Suprapubic skin (tissue), 4 donors: ENCODE measurements at regions not wholly inside any gene's neighbourhood (a gene's known extent, or its start where the extent isn't known, plus 50 kb on each side); places are given as distances from the start of the nearest gene placed in this dataset.
"Not testable (repeated sequence)": the region's sequence is repeated elsewhere in the genome, so short reads cannot be mapped to it uniquely, and the experiment has no call there.

Experiments
- DNase-seq, 2 donors: peaks; one replicate each; pipeline ENCODE4 v3.0.0-alpha.2; 2019; ENCODE audit warnings: low spot score in 2 of 2
- H3K27ac ChIP-seq: fragments of 200-600 bp; sonication (generic); one replicate; pipeline ENCODE4 v1.5.1; 2019
- H3K27me3 ChIP-seq: fragments of 200-600 bp; sonication (generic); one replicate; pipeline ENCODE4 v1.5.1; 2019
- H3K36me3 ChIP-seq: fragments of 200-600 bp; sonication (generic); one replicate; pipeline ENCODE4 v1.5.1; 2019
- H3K4me1 ChIP-seq: fragments of 200-600 bp; sonication (generic); one replicate; pipeline ENCODE4 v1.5.1; 2019
- H3K4me3 ChIP-seq: fragments of 200-600 bp; sonication (generic); one replicate; pipeline ENCODE4 v1.5.1; 2019; ENCODE audit warnings: mild to moderate bottlenecking
- H3K9me3 ChIP-seq: fragments of 200-600 bp; sonication (generic); one replicate; pipeline ENCODE4 v1.5.1; 2019
- EP300 ChIP-seq: sonication (generic); formaldehyde crosslinking; IDR thresholded peaks from one replicate; pipeline ENCODE4 v1.6.1; 2017; ENCODE audit warnings: antibody characterized with exemption
- POLR2A ChIP-seq, 2 donors: fragments of 450-650 bp; IDR thresholded peaks; one replicate each; pipeline ENCODE4 v1.6.1; 2017; ENCODE audit warnings: antibody characterized with exemption in 2 of 2, mild to moderate bottlenecking in 2 of 2, moderate library complexity in 2 of 2
- POLR2AphosphoS5 ChIP-seq, 3 donors: sonication (generic); formaldehyde crosslinking; IDR thresholded peaks; one replicate each; pipeline ENCODE4 v1.6.1; 2017; ENCODE audit warnings: antibody characterized with exemption in 3 of 3
- WGBS: methylation state at CpG from one replicate; pipeline ENCODE4 v1.1.5; 2018; 5-methylcytosine and 5-hydroxymethylcytosine counted together
- TF ChIP-seq, protein P1 (sequence below), 2 donors: fragments of 200-600 bp in 1 of 2; fragments of 450-650 bp in 1 of 2; sonication (generic) in 1 of 2; IDR thresholded peaks; one replicate each; pipeline ENCODE4 v1.5.1; 2016 to 2019; ENCODE audit warnings: antibody characterized with exemption in 2 of 2, mild to moderate bottlenecking in 1 of 2, moderate library complexity in 1 of 2

DNA sequence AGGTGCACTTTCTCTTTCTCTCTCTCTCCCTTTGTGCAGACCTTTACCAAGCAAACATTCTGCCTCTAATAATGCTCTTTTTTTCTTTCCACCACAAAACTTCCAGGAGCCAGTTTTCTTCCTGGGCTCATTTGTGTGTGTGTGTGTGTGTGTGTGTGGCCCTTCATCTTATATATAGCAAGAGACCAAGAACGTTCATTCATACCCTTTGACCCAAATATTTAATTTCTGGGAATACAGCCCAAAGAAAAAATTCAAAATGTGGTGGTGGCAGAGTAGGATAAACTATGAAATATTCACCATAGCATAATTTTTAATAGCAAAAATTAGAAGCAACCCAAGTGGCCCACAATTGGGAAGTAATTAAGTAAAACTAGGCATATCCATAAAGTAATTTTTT, 398.9 kb downstream of the IGSF11 start:
- Histone ChIP-seq H3K4me1 (no peaks in the 10 kb centered on the region), H3K4me3 (no peak overlapping the region), H3K27me3 (peaks cover 6% of the 10 kb centered on the region), H3K9me3 (no peaks in the 10 kb centered on the region), H3K36me3 (no peaks in the 10 kb centered on the region), H3K27ac (no peak overlapping the region)
- TF ChIP-seq, protein P1, sequence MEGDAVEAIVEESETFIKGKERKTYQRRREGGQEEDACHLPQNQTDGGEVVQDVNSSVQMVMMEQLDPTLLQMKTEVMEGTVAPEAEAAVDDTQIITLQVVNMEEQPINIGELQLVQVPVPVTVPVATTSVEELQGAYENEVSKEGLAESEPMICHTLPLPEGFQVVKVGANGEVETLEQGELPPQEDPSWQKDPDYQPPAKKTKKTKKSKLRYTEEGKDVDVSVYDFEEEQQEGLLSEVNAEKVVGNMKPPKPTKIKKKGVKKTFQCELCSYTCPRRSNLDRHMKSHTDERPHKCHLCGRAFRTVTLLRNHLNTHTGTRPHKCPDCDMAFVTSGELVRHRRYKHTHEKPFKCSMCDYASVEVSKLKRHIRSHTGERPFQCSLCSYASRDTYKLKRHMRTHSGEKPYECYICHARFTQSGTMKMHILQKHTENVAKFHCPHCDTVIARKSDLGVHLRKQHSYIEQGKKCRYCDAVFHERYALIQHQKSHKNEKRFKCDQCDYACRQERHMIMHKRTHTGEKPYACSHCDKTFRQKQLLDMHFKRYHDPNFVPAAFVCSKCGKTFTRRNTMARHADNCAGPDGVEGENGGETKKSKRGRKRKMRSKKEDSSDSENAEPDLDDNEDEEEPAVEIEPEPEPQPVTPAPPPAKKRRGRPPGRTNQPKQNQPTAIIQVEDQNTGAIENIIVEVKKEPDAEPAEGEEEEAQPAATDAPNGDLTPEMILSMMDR (IDR thresholded peaks at IDR 0.05): no peak
- no peak for TF ChIP-seq POLR2AphosphoS5 (IDR thresholded peaks at IDR 0.05)
- no peak for TF ChIP-seq EP300
- no peak for TF ChIP-seq POLR2A (IDR thresholded peaks at IDR 0.05)
- 22% methylated on average over 1 of the region's 1 CpG for WGBS
- DNase-seq: no peak

DNA sequence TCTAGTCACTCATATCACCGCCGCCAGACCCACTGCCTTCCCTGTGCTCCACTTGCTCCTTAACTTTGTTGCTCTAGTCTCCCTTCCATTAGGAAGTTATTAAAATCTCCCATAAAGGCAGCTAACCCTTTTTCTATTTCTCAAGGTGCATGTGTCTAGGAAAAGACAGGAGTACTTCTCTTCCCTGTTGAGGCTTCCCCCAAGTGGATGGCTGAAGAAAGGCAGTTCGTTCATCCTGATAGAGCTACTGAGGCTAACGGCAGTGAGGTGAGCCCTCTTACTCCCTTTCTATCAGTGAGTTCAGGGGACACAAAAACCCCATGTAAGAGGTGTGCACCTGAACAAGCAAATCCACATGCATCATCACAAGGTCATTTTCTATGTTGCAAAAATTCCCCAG, 397.8 kb downstream of the IGSF11 start:
- DNase-seq: no peak
- H3K4me3 ChIP-seq: no peak overlapping the region
- H3K27ac ChIP-seq: no peak overlapping the region
- H3K36me3 ChIP-seq: no peaks in the 10 kb centered on the region
- TF ChIP-seq POLR2AphosphoS5 (IDR thresholded peaks at IDR 0.05) (no peak), EP300 (no peak)
- no peaks in the 10 kb centered on the region for H3K9me3 ChIP-seq
- no peaks in the 10 kb centered on the region for H3K4me1 ChIP-seq
- peaks cover 6% of the 10 kb centered on the region for H3K27me3 ChIP-seq
- WGBS: 48% methylated on average over 4 of the region's 4 CpGs

DNA sequence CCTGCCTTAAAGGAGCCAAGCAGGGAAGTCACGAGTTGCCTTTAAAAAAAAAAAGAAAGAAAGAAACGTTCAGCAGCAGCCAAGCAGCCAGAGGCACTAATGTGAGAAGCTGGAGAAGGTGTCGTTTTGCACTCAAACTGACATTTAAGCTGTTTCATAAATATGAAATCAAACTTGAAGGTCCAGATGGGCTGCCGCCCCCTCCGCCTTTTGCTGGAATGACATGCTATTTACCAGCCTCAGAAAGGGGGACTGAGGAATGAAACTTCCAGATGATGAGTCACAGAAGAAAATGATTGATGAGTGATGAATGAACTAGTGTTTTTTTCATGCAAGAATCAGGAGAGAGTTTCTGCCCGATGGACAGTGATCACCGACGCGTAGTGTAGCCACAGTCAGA, 396.8 kb downstream of the IGSF11 start:
- Histone ChIP-seq H3K27me3 (peaks cover 6% of the 10 kb centered on the region), H3K27ac (no peak overlapping the region), H3K36me3 (no peaks in the 10 kb centered on the region), H3K4me3 (no peak overlapping the region), H3K4me1 (no peaks in the 10 kb centered on the region), H3K9me3 (no peaks in the 10 kb centered on the region)
- no peak for DNase-seq
- no peak for TF ChIP-seq POLR2AphosphoS5 (IDR thresholded peaks at IDR 0.05)
- no peak for TF ChIP-seq EP300
- TF ChIP-seq, protein P1 (IDR thresholded peaks at IDR 0.05): no peak
- TF ChIP-seq POLR2A (IDR thresholded peaks at IDR 0.05): no peak
- 35% methylated on average over 9 of the region's 9 CpGs for WGBS

DNA sequence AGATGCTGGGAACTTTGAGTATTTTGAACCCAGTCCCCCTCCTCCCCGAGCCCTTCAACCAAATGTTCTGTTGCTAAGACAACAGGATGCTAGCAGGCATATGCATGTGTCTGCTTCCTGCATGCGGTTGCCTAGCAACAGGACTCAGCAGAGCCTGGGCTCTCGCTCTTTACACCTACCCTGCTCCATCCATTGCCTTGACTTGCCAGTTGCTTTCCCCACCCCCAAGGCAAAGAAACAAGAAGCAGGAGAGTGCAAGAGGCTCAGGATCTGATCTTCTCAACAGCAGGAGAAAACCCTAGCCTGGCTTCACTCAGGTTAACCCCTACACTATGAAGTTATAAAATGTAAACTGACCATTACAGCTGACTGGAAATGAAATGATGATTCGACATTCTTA, 393.0 kb downstream of the IGSF11 start:
- Histone ChIP-seq H3K4me3 (no peak overlapping the region), H3K27me3 (peaks cover 3% of the 10 kb centered on the region), H3K9me3 (no peaks in the 10 kb centered on the region), H3K36me3 (no peaks in the 10 kb centered on the region), H3K4me1 (no peaks in the 10 kb centered on the region), H3K27ac (no peak overlapping the region)
- TF ChIP-seq POLR2AphosphoS5 (IDR thresholded peaks at IDR 0.05): no peak
- no peak for TF ChIP-seq EP300
- TF ChIP-seq, protein P1 (IDR thresholded peaks at IDR 0.05): no peak
- TF ChIP-seq POLR2A (IDR thresholded peaks at IDR 0.05): no peak
- 27% methylated on average over 4 of the region's 4 CpGs for WGBS
- DNase-seq: no peak

DNA sequence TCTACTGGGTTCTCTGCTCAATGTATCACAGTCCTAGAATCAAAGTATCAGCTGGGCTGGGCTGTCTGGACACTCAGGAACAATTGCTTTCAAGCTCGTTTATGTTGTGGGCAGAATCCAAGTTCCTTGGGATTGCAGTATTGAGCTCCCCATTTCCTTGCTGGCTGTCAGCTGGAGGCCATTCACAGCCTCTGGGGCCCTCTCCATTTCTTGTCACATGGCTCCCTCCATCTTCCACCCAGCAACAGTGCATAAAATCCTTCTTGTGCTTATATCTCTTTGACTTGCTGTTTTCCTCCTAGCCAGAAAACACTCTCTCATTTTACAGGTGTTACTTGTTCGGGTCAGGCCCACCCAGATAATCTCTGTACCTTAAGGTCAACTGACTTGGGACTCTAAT, 363.5 kb downstream of the IGSF11 start:
- 61% methylated on average over 2 of the region's 2 CpGs for WGBS
- no peak for TF ChIP-seq POLR2AphosphoS5 (IDR thresholded peaks at IDR 0.05)
- no peak for TF ChIP-seq EP300
- no peak for TF ChIP-seq POLR2A (IDR thresholded peaks at IDR 0.05)
- TF ChIP-seq, protein P1 (IDR thresholded peaks at IDR 0.05): no peak

DNA sequence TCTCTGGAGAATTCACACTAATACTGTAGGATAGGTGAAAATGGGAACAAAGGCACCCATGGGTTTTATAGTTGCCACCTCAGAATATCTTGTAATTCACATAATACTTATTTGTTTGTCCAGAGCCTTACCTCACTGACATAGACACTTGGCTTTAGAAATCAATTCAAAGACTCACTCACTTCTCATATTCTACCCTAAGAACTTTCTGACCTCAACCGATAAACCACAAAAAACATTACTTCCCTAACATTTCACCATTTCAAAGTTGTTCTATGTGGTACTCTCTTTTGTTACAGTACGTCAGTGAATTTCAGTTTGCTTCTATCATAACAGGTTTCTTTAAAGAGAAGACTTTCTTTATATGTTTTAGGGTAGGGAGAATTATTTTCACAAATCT, 359.3 kb downstream of the IGSF11 start:
- no peak overlapping the region for H3K4me3 ChIP-seq
- no peaks in the 10 kb centered on the region for H3K27me3 ChIP-seq
- H3K36me3 ChIP-seq: no peaks in the 10 kb centered on the region
- no peaks in the 10 kb centered on the region for H3K4me1 ChIP-seq
- WGBS: 88% methylated on average over 2 of the region's 2 CpGs
- TF ChIP-seq EP300: no peak
- no peak for TF ChIP-seq POLR2A (IDR thresholded peaks at IDR 0.05)
- no peak for TF ChIP-seq POLR2AphosphoS5 (IDR thresholded peaks at IDR 0.05)
- TF ChIP-seq, protein P1 (IDR thresholded peaks at IDR 0.05): no peak
- H3K9me3 ChIP-seq: no peaks in the 10 kb centered on the region
- no peak overlapping the region for H3K27ac ChIP-seq
- no peak for DNase-seq

More for the DNA sequence above, 363.5 kb downstream of the IGSF11 start:
- Histone ChIP-seq H3K36me3 (no peaks in the 10 kb centered on the region), H3K9me3 (no peaks in the 10 kb centered on the region), H3K4me3 (no peak overlapping the region), H3K27ac (no peak overlapping the region), H3K27me3 (no peaks in the 10 kb centered on the region), H3K4me1 (no peaks in the 10 kb centered on the region)
- DNase-seq: no peak

DNA sequence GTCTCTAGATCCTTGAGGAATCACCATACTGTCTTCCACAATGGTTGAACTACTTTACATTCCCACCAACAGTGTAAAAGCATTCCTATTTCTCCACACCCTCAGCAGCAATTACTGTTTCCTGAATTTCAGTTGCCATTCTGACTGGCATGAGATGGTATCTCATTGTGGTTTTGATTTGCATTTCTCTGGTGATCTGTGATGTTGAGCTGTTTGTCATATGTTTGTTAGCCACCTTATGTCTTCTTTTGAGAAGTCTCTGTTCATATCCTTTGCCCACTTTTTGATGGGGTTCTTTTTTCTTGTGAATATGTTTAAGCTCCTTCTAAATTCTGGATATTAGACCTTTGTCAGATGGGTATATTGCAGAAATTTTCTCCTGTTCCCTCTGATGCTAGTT, 356.0 kb downstream of the IGSF11 start:
- not testable (repeated sequence) for H3K9me3 ChIP-seq, H3K27me3 ChIP-seq, H3K4me1 ChIP-seq, DNase-seq, H3K36me3 ChIP-seq, H3K4me3 ChIP-seq, H3K27ac ChIP-seq
